ENCODE measurements at regions not wholly inside any gene's neighbourhood (a gene's known extent, or its start where the extent isn't known, plus 50 kb on each side); places are given as distances from the start of the nearest gene placed in this dataset.
A peak's percentile ranks its signal among the peaks of the same experiment; 100 is the strongest.

GRCh38 chr22:23512348-23512705, 67.8 kb downstream of the IGLL1 start:
- Histone ChIP-seq H3K36me3 (ENCODE audit: control insufficient read depth, insufficient read depth, low read length) (no peaks in the 10 kb centered on the region), H3K27me3 (ENCODE audit: control insufficient read depth, insufficient read depth, low read length) (no peaks in the 10 kb centered on the region), H3K4me3 (ENCODE audit: low read depth, low read length) (no peak overlapping the region)
- DNase-seq (ENCODE audit: low read depth) (no peak), FAIRE-seq (peak; percentile 28)
- TF ChIP-seq CTCF (IDR thresholded peaks at IDR 0.05; ENCODE audit: insufficient read depth, low read length, severe bottlenecking), result no peak

GRCh38 chr22:23511627-23512347, 68.3 kb downstream of the IGLL1 start:
- no peak for DNase-seq (ENCODE audit: low read depth)
- no peak overlapping the region for H3K4me3 ChIP-seq (ENCODE audit: low read depth, low read length)
- no peak for FAIRE-seq
- H3K27me3 ChIP-seq (ENCODE audit: control insufficient read depth, insufficient read depth, low read length), result no peaks in the 10 kb centered on the region
- TF ChIP-seq CTCF (IDR thresholded peaks at IDR 0.05; ENCODE audit: insufficient read depth, low read length, severe bottlenecking), result no peak
- H3K36me3 ChIP-seq (ENCODE audit: control insufficient read depth, insufficient read depth, low read length), result no peaks in the 10 kb centered on the region

GRCh38 chr22:23509571-23510302, 70.4 kb downstream of the IGLL1 start:
- no peaks in the 10 kb centered on the region for H3K36me3 ChIP-seq (ENCODE audit: control insufficient read depth, insufficient read depth, low read length)
- H3K27me3 ChIP-seq (ENCODE audit: control insufficient read depth, insufficient read depth, low read length), result no peaks in the 10 kb centered on the region
- TF ChIP-seq CTCF (IDR thresholded peaks at IDR 0.05; ENCODE audit: insufficient read depth, low read length, severe bottlenecking), result no peak
- FAIRE-seq, result no peak
- no peak overlapping the region for H3K4me3 ChIP-seq (ENCODE audit: low read depth, low read length)
- DNase-seq (ENCODE audit: low read depth), result no peak

- DNase-seq (ENCODE audit: low read depth), result no peak
- Histone ChIP-seq H3K27me3 (ENCODE audit: control insufficient read depth, insufficient read depth, low read length) (peaks cover 3% of the 10 kb centered on the region), H3K4me3 (ENCODE audit: low read depth, low read length) (no peak overlapping the region), H3K36me3 (ENCODE audit: control insufficient read depth, insufficient read depth, low read length) (no peaks in the 10 kb centered on the region)
- TF ChIP-seq CTCF (IDR thresholded peaks at IDR 0.05; ENCODE audit: insufficient read depth, low read length, severe bottlenecking), result no peak
- no peak for FAIRE-seq
These were observed 75.6 kb downstream of the IGLL1 start for GRCh38 chr22:23504516-23504915.

- no peak for FAIRE-seq
- no peak for DNase-seq (ENCODE audit: low read depth)
- Histone ChIP-seq H3K27me3 (ENCODE audit: control insufficient read depth, insufficient read depth, low read length) (peaks cover 3% of the 10 kb centered on the region), H3K4me3 (ENCODE audit: low read depth, low read length) (no peak overlapping the region), H3K36me3 (ENCODE audit: control insufficient read depth, insufficient read depth, low read length) (no peaks in the 10 kb centered on the region)
- no peak for TF ChIP-seq CTCF (IDR thresholded peaks at IDR 0.05; ENCODE audit: insufficient read depth, low read length, severe bottlenecking)
These were observed 76.2 kb downstream of the IGLL1 start for GRCh38 chr22:23503736-23504440.

Measured in bronchial epithelial cell (primary cell).